Thyroid gland (tissue), 4 donors: ENCODE measurements at regions not wholly inside any gene's neighbourhood (a gene's known extent, or its start where the extent isn't known, plus 50 kb on each side); places are given as distances from the start of the nearest gene placed in this dataset.

Experiments used
- CTCF ChIP-seq, 6 experiments: fragments of 200-600 bp in 3 of 6; fragments of 450-650 bp in 3 of 6; sonication (generic) in 3 of 6; IDR thresholded peaks; one replicate each; pipeline ENCODE4 v1.5.1; 2016 to 2019; ENCODE audit warnings: antibody characterized with exemption in 6 of 6, mild to moderate bottlenecking in 2 of 6, inconsistent platforms in 1 of 6, moderate library complexity in 1 of 6
- POLR2A ChIP-seq, 2 donors: fragments of 450-650 bp; IDR thresholded peaks; one replicate each; pipeline ENCODE4 v1.6.1; 2017; ENCODE audit warnings: antibody characterized with exemption in 2 of 2, mild to moderate bottlenecking in 2 of 2, moderate library complexity in 1 of 2

- no peak for TF ChIP-seq CTCF (IDR thresholded peaks at IDR 0.05)
- TF ChIP-seq POLR2A (IDR thresholded peaks at IDR 0.05): no peak
Measured at GRCh38 chr4:29423836-29424721, 1296.1 kb upstream of the PCDH7 start.
